ENCODE measurements at regions not wholly inside any gene's neighbourhood (a gene's known extent, or its start where the extent isn't known, plus 50 kb on each side); places are given as distances from the start of the nearest gene placed in this dataset.

DNA sequence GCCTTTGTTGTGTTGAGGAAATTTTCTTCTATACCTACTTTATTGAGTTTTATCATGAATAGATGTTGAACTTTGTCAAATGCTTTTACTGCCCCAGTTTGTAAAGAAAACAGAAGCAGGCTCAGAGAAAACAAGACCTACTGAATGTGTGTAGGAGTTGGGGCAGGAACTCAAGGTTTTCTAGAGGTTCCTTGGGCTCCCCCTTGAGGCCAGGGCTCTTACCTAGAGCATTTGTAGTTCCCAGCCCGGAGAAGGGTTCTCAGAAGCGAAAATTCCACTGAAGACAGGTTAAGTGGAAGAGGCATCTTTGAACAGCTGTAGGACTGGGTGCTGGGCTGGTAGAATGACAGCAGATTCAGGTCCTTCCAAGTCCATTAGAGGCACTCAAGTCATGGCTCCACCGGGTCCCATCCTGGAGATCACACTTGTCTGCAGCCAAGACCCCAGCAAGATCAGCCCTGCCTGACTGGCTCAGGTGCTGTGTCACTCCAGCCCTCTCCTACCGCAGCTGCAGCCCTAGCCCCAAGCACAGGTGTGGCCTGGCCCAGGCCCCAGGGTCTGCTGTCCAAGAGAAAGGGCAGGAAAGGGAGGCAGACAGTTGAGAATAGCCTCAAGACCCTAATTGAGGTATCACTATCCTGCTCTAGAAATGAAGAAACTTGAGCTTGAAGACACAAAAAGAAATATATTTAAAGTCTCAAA, 425.5 kb downstream of the PCDH20 start:
- intact Hi-C loops (cut with DNase I; ENCODE audit: low total_unique reads) (no loop called here), in situ Hi-C loops (cut with MboI; ENCODE audit: low pct_ligation_motif_present in 1 of 4, low pct_unique_long_range_greater_than_20kb in 1 of 4, low sequenced_read_pairs in 3 of 4) (no loop called here)
- no peak overlapping the region for H3K27ac ChIP-seq
- TF ChIP-seq EP300 (IDR thresholded peaks at IDR 0.05; ENCODE audit: low read depth) (no peak), POLR2AphosphoS5 (IDR thresholded peaks at IDR 0.05) (no peak), POLR2A (IDR thresholded peaks at IDR 0.05) (no peak)
- TF ChIP-seq, protein P1, sequence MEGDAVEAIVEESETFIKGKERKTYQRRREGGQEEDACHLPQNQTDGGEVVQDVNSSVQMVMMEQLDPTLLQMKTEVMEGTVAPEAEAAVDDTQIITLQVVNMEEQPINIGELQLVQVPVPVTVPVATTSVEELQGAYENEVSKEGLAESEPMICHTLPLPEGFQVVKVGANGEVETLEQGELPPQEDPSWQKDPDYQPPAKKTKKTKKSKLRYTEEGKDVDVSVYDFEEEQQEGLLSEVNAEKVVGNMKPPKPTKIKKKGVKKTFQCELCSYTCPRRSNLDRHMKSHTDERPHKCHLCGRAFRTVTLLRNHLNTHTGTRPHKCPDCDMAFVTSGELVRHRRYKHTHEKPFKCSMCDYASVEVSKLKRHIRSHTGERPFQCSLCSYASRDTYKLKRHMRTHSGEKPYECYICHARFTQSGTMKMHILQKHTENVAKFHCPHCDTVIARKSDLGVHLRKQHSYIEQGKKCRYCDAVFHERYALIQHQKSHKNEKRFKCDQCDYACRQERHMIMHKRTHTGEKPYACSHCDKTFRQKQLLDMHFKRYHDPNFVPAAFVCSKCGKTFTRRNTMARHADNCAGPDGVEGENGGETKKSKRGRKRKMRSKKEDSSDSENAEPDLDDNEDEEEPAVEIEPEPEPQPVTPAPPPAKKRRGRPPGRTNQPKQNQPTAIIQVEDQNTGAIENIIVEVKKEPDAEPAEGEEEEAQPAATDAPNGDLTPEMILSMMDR (IDR thresholded peaks at IDR 0.05) = no peak
- no peak for DNase-seq
- H3K4me3 ChIP-seq = no peak overlapping the region
- WGBS, 2 donors (ENCODE audit: low coverage in 1 of 2) = 17 to 79% methylated on average over 1 to 4 of the region's 4 CpGs
- no peaks in the 10 kb centered on the region for H3K9me3 ChIP-seq
- no peaks in the 10 kb centered on the region for H3K27me3 ChIP-seq
- no peaks in the 10 kb centered on the region for H3K36me3 ChIP-seq
- H3K4me1 ChIP-seq = no peaks in the 10 kb centered on the region

DNA sequence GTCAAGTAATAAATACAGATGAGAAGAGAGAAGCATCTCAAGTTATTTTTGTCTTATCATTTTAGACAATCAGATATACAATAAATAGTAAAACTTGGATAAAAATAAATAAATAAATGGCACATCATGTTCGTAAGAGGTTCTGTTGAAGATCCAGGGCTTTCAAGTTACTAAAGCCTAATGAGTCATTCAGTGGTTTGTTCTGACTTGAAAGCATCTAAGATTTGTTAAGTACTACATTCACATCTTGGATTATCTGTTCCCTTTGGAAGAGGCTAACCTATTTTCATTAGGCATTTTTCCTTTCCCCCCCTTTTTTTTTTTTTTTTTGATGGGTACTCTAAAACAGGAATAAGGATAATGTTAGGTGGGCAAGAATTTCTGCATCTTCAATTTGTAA, 429.3 kb downstream of the PCDH20 start:
- TF ChIP-seq EP300 (IDR thresholded peaks at IDR 0.05; ENCODE audit: low read depth) = no peak
- TF ChIP-seq, protein P1 (IDR thresholded peaks at IDR 0.05) = no peak
- TF ChIP-seq POLR2A (IDR thresholded peaks at IDR 0.05) = no peak
- no peak for TF ChIP-seq POLR2AphosphoS5 (IDR thresholded peaks at IDR 0.05)
- in situ Hi-C loops (cut with MboI; ENCODE audit: low pct_ligation_motif_present in 1 of 4, low pct_unique_long_range_greater_than_20kb in 1 of 4, low sequenced_read_pairs in 3 of 4) (no loop called here), intact Hi-C loops (cut with DNase I; ENCODE audit: low total_unique reads) (no loop called here)
- Histone ChIP-seq H3K4me3 (no peak overlapping the region), H3K4me1 (no peaks in the 10 kb centered on the region), H3K27me3 (no peaks in the 10 kb centered on the region), H3K27ac (no peak overlapping the region), H3K36me3 (no peaks in the 10 kb centered on the region), H3K9me3 (no peaks in the 10 kb centered on the region)
- 71 to 80% methylated on average over 1 of the region's 1 CpG for WGBS, 2 donors (ENCODE audit: low coverage in 1 of 2)
- DNase-seq = no peak

GRCh38 chr13:60981407-60981806, 434.2 kb downstream of the PCDH20 start:
- H3K9me3 ChIP-seq = no peaks in the 10 kb centered on the region
- no peak for DNase-seq
- H3K27ac ChIP-seq = no peak overlapping the region
- in situ Hi-C loops (cut with MboI; ENCODE audit: low pct_ligation_motif_present in 1 of 4, low pct_unique_long_range_greater_than_20kb in 1 of 4, low sequenced_read_pairs in 3 of 4) = no loop called here
- TF ChIP-seq POLR2AphosphoS5 (IDR thresholded peaks at IDR 0.05) (no peak), EP300 (IDR thresholded peaks at IDR 0.05; ENCODE audit: low read depth) (no peak), POLR2A (IDR thresholded peaks at IDR 0.05) (no peak)
- TF ChIP-seq, protein P1 (IDR thresholded peaks at IDR 0.05) = no peak
- no peaks in the 10 kb centered on the region for H3K4me1 ChIP-seq
- WGBS, 2 donors (ENCODE audit: low coverage in 1 of 2) = 76 to 87% methylated on average over 3 of the region's 3 CpGs
- no peaks in the 10 kb centered on the region for H3K36me3 ChIP-seq
- no peaks in the 10 kb centered on the region for H3K27me3 ChIP-seq
- intact Hi-C loops (cut with DNase I; ENCODE audit: low total_unique reads) = no loop called here
- no peak overlapping the region for H3K4me3 ChIP-seq

DNA sequence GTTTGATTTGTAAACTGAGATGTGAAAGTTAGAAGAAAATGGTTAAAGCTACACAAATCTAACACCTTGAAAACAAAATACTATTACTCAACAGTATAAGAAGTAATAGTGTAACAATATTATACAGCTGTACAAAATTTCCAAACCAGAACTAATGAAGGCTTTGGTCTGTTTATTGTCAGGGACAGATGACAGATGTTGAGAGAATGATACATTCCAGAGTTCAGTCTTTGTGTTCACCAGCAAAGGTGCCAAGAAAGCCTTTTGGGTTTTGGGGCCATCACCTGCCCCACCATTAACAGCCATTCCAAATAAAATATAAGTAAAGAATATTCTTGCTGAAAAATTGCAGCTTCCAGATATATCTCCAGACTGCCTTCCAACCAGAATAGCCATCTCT, 439.3 kb downstream of the PCDH20 start:
- no peak for TF ChIP-seq POLR2A (IDR thresholded peaks at IDR 0.05)
- no peak for TF ChIP-seq POLR2AphosphoS5 (IDR thresholded peaks at IDR 0.05)
- no peak for TF ChIP-seq EP300 (IDR thresholded peaks at IDR 0.05; ENCODE audit: low read depth)
- TF ChIP-seq, protein P1 (IDR thresholded peaks at IDR 0.05) = no peak
- DNase-seq = no peak
- Histone ChIP-seq H3K36me3 (no peaks in the 10 kb centered on the region), H3K9me3 (no peaks in the 10 kb centered on the region), H3K4me1 (no peaks in the 10 kb centered on the region), H3K27me3 (no peaks in the 10 kb centered on the region), H3K27ac (no peak overlapping the region), H3K4me3 (no peak overlapping the region)
- in situ Hi-C loops (cut with MboI; ENCODE audit: low pct_ligation_motif_present in 1 of 4, low pct_unique_long_range_greater_than_20kb in 1 of 4, low sequenced_read_pairs in 3 of 4) = no loop called here
- intact Hi-C loops (cut with DNase I; ENCODE audit: low total_unique reads) = no loop called here

Measured in transverse colon (tissue), 4 donors.